ENCODE measurements at regions not wholly inside any gene's neighbourhood (a gene's known extent, or its start where the extent isn't known, plus 50 kb on each side); places are given as distances from the start of the nearest gene placed in this dataset.

DNA sequence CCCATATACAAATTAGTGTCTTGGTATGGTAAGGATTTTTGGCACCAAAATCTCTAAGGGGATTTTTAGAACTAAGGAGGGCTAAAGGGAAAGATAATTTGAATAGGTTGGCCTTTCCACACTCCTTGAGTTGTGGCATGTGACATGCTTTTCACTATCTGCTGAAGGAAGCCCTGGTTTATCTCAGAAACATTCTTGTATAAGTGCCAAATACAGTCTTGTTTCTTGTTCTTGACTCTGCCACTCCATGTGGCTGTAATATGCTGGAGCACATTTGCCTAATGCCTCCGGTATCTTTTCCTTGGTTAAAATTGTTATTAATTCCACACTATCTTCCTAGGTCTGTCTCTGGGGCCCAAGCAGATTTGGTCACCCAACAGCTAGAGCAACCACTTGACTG is 457.0 kb downstream of the USP25 start:
- no peaks in the 10 kb centered on the region for H3K36me3 ChIP-seq (ENCODE audit: control insufficient read depth in 4 of 4, insufficient read depth in 4 of 4, low read length in 4 of 4)
- peaks cover 0 to 3% (median 0%) of the 10 kb centered on the region in 5 donors for H3K4me1 ChIP-seq (ENCODE audit: control insufficient read depth in 5 of 5, insufficient read depth in 5 of 5, low read length in 5 of 5)
- WGBS, 2 donors, result 53 to 76% methylated on average over 1 of the region's 1 CpG
- ATAC-seq (ENCODE audit: insufficient read depth, low FRiP score) (no peak), DNase-seq (no peak)
- no peaks in the 10 kb centered on the region for H3K9me3 ChIP-seq (ENCODE audit: control insufficient read depth in 4 of 4, insufficient read depth in 3 of 4, low read length in 3 of 4)
- TF ChIP-seq, protein P1, sequence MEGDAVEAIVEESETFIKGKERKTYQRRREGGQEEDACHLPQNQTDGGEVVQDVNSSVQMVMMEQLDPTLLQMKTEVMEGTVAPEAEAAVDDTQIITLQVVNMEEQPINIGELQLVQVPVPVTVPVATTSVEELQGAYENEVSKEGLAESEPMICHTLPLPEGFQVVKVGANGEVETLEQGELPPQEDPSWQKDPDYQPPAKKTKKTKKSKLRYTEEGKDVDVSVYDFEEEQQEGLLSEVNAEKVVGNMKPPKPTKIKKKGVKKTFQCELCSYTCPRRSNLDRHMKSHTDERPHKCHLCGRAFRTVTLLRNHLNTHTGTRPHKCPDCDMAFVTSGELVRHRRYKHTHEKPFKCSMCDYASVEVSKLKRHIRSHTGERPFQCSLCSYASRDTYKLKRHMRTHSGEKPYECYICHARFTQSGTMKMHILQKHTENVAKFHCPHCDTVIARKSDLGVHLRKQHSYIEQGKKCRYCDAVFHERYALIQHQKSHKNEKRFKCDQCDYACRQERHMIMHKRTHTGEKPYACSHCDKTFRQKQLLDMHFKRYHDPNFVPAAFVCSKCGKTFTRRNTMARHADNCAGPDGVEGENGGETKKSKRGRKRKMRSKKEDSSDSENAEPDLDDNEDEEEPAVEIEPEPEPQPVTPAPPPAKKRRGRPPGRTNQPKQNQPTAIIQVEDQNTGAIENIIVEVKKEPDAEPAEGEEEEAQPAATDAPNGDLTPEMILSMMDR (IDR thresholded peaks at IDR 0.05; ENCODE audit: control extremely low read depth, extremely low read depth), result no peak
- no peak overlapping the region for H3K27ac ChIP-seq (ENCODE audit: low read depth in 1 of 2, low read length in 1 of 2)
- H3K9ac ChIP-seq (ENCODE audit: insufficient read depth in 1 of 2, low read length in 2 of 2), result no peak overlapping the region
- H3K27me3 ChIP-seq (ENCODE audit: control insufficient read depth in 3 of 3, insufficient read depth in 3 of 3, low read length in 2 of 3), result no peaks in the 10 kb centered on the region
- H3K4me3 ChIP-seq, result no peak overlapping the region

DNA sequence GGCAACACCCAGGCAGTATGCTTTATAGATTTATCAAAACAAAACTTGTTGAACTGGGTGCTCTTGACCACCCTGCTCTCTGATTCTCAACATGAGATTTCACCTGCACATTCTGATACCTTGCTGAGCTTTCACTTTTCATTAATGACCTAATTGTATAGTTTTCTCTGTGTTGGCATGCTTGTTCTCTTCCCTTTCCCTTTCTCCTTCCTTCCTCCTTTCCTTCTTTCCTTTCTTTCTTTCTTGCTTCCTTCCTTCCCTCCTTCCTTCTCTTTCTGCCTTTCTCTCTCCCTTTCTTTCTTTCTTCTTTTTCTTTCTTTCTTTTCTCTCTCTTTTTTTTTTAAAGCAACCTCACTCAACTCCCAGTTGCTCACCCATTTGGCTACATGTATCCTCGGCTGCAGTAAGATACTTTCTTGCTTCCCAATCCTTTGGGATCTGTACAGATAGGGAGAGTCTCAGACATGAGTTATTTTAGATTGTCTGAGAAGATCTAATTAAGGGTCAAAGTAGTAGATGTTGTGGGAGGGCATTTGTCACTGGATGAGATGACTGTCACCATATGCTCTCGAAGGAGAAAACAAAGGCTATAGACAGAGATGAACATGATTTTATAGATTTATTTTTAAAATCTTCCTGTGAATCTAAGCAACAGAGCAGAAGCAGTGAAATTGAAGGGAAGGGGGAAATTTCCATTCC is 458.0 kb downstream of the USP25 start:
- no peak overlapping the region for H3K4me3 ChIP-seq
- WGBS, 2 donors, result 94 to 96% methylated on average over 2 of the region's 2 CpGs
- DNase-seq, result no peak
- H3K9me3 ChIP-seq (ENCODE audit: control insufficient read depth in 4 of 4, insufficient read depth in 3 of 4, low read length in 3 of 4), result no peaks in the 10 kb centered on the region
- no peaks in the 10 kb centered on the region for H3K36me3 ChIP-seq (ENCODE audit: control insufficient read depth in 4 of 4, insufficient read depth in 4 of 4, low read length in 4 of 4)
- no peak overlapping the region for H3K9ac ChIP-seq (ENCODE audit: insufficient read depth in 1 of 2, low read length in 2 of 2)
- peaks cover 0 to 3% (median 0%) of the 10 kb centered on the region in 5 donors for H3K4me1 ChIP-seq (ENCODE audit: control insufficient read depth in 5 of 5, insufficient read depth in 5 of 5, low read length in 5 of 5)
- ATAC-seq (ENCODE audit: insufficient read depth, low FRiP score), result no peak
- no peak overlapping the region for H3K27ac ChIP-seq (ENCODE audit: low read depth in 1 of 2, low read length in 1 of 2)
- TF ChIP-seq, protein P1 (IDR thresholded peaks at IDR 0.05; ENCODE audit: control extremely low read depth, extremely low read depth), result no peak
- no peaks in the 10 kb centered on the region for H3K27me3 ChIP-seq (ENCODE audit: control insufficient read depth in 3 of 3, insufficient read depth in 3 of 3, low read length in 2 of 3)

DNA sequence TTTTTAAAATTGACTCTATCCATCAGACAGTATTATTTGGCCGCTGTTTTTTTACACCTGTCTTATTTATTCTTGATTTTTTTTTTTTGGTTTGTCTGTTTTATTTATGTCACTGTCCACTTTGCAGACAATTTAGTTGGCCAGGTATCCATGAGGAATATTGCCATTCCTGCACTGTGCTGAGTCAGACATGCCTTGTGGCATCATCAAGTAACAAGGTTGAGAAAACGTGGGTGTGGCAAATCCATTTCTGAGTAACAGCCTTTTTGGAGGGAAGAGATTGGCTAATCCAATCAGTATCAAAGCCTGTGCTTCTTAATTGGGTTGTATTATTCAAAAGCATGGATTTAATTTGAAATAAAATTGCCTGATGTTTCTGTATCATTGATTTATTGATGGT is 463.1 kb downstream of the USP25 start:
- no peaks in the 10 kb centered on the region for H3K36me3 ChIP-seq (ENCODE audit: control insufficient read depth in 4 of 4, insufficient read depth in 4 of 4, low read length in 4 of 4)
- DNase-seq, result no peak
- no peak for ATAC-seq (ENCODE audit: insufficient read depth, low FRiP score)
- H3K9ac ChIP-seq (ENCODE audit: insufficient read depth in 1 of 2, low read length in 2 of 2), result no peak overlapping the region
- H3K27ac ChIP-seq (ENCODE audit: low read depth in 1 of 2, low read length in 1 of 2), result no peak overlapping the region
- H3K4me3 ChIP-seq, result no peak overlapping the region
- TF ChIP-seq, protein P1 (IDR thresholded peaks at IDR 0.05; ENCODE audit: control extremely low read depth, extremely low read depth), result no peak
- H3K9me3 ChIP-seq (ENCODE audit: control insufficient read depth in 4 of 4, insufficient read depth in 3 of 4, low read length in 3 of 4), result no peaks in the 10 kb centered on the region
- WGBS, 2 donors, result 73 to 82% methylated on average over 2 of the region's 2 CpGs
- H3K4me1 ChIP-seq (ENCODE audit: control insufficient read depth in 5 of 5, insufficient read depth in 5 of 5, low read length in 5 of 5), result peaks cover 0 to 28% (median 5%) of the 10 kb centered on the region in 5 donors
- no peaks in the 10 kb centered on the region for H3K27me3 ChIP-seq (ENCODE audit: control insufficient read depth in 3 of 3, insufficient read depth in 3 of 3, low read length in 2 of 3)

All from lung (tissue), 11 donors.